C4-2B (cell line): ENCODE measurements at regions not wholly inside any gene's neighbourhood (a gene's known extent, or its start where the extent isn't known, plus 50 kb on each side); places are given as distances from the start of the nearest gene placed in this dataset.

ENCODE experiments used
- H3K27ac ChIP-seq: fragments of 450-650 bp; 2 replicates; pipeline ENCODE4 v1.5.1; 2017
- ZFX ChIP-seq: fragments of 450-650 bp; IDR thresholded peaks from 2 replicates; pipeline ENCODE4 v1.6.1; 2017
- TF ChIP-seq, protein P1 (sequence below): fragments of 450-650 bp; conservative IDR thresholded peaks from 2 replicates; pipeline ENCODE4 v1.5.1; 2017; ENCODE audit warnings: mild to moderate bottlenecking

DNA sequence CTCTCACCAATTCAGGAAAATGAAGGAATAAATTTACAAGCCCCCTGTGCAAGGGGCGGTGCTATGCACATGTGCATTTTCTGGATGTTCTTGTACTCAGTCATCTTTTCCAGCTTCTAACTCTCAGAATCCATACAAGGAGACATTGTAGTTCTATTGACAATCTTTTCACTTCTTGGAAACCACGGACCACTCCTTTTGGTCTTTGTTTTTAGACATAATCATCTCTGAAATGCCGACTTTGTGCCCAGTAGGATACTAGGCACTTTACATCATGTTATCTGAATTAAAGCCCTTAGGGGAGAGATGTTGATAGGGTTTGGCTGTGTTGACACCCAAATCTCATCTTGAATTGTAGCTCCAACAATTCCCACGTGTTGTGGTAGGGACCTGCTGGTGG, 322.6 kb upstream of the WWC1 start:
- TF ChIP-seq ZFX: no peak
- TF ChIP-seq, protein P1, sequence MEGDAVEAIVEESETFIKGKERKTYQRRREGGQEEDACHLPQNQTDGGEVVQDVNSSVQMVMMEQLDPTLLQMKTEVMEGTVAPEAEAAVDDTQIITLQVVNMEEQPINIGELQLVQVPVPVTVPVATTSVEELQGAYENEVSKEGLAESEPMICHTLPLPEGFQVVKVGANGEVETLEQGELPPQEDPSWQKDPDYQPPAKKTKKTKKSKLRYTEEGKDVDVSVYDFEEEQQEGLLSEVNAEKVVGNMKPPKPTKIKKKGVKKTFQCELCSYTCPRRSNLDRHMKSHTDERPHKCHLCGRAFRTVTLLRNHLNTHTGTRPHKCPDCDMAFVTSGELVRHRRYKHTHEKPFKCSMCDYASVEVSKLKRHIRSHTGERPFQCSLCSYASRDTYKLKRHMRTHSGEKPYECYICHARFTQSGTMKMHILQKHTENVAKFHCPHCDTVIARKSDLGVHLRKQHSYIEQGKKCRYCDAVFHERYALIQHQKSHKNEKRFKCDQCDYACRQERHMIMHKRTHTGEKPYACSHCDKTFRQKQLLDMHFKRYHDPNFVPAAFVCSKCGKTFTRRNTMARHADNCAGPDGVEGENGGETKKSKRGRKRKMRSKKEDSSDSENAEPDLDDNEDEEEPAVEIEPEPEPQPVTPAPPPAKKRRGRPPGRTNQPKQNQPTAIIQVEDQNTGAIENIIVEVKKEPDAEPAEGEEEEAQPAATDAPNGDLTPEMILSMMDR: no peak
- H3K27ac ChIP-seq: no peak overlapping the region

DNA sequence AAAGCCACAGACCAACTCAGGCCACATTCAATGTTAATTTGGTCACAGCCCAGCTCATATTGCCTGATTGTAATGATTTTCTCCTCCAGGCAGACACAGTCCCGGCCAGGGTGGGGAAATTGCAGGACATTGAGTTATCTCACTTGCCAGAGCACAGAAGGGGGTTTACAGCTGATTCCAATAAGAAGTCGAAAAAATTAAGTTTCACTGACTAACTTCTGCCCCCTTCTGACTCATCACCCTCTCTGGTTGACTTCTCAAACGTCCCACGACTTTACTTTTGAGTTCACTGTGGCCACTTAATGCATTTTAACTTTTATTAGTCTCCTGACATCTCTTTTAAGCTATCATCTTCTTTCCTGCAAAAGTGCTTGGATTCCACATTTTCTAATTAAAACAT, 321.4 kb upstream of the WWC1 start:
- no peak overlapping the region for H3K27ac ChIP-seq
- TF ChIP-seq, protein P1: no peak
- TF ChIP-seq ZFX: no peak

DNA sequence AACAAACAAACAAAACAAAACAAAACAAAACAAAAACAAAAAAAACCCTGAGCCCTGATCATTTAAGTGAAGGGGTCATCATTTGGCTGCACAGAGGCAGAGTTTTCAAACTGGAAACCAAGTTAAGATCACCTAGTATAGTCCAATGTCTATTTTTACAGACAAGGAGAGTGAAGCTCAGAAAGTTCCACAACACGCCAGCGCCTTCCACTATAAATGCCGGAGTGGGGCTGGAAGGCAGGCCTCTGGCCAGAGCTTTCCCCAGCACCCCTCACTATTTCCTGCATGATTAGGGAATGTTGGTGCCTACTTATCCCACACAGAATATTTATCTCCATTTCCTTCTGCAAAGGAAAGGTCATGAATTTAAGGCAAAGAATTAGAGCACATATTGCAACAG, 319.7 kb upstream of the WWC1 start:
- H3K27ac ChIP-seq: no peak overlapping the region
- no peak for TF ChIP-seq ZFX
- TF ChIP-seq, protein P1: no peak

DNA sequence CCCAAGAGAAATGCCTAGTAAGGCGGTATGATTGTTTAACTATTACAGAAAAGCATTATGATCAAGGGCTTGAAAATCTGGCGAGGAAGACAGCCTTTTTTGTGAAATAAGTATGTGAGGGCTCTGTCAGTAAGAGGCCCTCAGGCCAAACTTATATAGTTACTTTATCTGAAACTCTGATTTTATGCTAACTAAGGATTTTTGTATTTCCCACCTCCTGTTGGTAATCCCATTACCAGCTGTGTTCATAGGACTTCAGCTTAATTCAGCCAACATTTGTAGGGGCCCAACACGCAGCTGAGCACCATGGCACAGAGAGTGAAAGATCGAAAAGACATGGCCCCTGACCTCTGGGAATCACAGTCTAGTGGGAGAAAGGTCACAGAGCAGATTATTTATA, 318.3 kb upstream of the WWC1 start:
- TF ChIP-seq ZFX: no peak
- TF ChIP-seq, protein P1: no peak
- no peak overlapping the region for H3K27ac ChIP-seq

DNA sequence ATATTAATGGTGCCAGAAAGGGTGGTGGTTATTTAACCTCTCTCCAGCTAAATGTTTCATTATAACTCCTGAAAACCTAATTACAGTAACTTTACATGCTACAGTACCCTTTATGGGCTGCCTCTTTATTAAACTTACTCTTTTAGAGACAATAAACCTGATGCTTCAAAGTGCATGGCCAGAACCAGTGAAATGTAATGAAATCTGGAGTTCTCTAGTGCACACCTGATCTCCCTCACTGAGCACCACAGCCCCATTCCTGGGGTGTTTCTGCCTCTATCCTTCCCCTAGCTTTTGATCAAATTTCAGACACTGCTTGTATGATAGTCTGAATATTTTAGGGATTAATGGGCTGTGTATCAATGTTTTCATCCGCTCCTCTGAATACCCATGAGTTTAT, 306.5 kb upstream of the WWC1 start:
- no peak overlapping the region for H3K27ac ChIP-seq
- TF ChIP-seq, protein P1: no peak
- no peak for TF ChIP-seq ZFX

DNA sequence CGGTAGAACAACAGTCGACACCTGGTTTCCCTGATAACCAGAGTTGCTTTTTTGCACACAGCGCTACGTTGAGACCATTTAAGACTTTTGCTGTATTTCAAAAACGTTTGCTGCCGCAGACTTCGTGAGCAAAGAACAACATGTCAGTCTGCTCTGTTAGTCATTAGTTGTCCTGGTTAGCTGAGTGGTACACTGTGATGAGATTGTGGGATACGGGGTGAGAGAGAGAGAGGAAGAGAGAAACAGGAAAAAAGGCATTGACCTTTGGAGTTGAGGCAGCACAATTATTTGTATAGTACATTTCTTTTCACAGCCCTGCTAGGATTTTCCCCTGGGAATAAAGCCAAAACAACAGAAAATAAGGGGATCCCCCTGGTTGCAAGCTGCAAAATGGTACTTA, 306.1 kb upstream of the WWC1 start:
- TF ChIP-seq ZFX: no peak
- TF ChIP-seq, protein P1: no peak

DNA sequence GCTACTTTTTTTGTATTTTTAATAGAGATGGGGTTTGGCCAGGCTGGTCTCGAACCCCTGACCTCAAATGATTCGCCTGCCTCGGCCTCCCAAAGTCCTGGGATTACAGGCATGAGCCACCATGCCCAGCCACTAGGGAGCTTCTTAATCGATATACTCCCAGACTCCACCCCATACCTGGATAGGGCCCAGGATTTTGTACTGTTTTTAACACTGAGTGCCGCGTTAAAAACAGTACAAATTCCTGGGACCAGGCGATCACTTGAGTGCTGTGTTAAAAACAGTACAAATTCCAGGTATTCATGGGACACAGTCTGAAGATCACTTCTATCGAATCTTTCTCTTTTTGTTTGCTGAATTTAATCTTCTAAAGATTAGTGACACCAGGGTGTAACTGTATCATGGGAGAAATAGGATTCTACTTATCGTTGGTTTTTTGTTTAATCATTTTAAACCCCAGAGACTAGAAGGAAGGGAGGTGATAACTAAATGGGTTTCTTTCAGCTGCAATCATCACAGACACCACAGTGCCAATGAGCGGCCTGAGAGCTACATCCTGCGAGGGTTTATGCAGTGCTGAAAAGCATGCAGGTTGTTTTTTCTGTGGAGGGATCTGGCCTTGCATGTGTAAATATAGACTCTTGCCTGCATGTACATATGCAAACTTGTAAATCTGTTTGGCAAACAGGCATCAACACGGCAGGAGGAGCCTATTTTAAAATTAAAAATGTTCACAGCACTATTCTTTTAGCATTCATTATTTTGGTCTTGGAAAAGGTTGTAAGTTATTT, 303.8 kb upstream of the WWC1 start:
- H3K27ac ChIP-seq: no peak overlapping the region
- TF ChIP-seq, protein P1: peak; percentile 10
- no peak for TF ChIP-seq ZFX

More for the DNA sequence above, 306.1 kb upstream of the WWC1 start:
- H3K27ac ChIP-seq: no peak overlapping the region
